ENCODE measurements at regions not wholly inside any gene's neighbourhood (a gene's known extent, or its start where the extent isn't known, plus 50 kb on each side); places are given as distances from the start of the nearest gene placed in this dataset.

DNA sequence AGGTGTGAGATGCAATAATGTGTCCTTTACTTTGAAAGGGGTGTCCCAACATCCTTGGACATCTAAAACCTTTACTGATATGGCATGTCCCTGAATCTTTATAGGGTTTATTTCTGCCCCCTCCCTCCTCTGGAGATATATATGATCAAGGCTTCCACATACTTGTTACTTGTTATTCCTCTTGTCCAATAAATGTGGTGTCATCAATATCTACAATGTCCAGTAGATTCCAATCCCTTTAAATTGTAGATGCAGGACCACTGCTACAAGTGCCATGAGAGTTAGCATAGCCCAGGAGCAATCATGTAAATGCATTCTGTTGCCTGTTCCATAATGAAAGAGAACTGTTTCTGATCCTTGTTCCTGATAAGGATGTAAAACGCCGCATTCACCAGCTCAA, 479.7 kb upstream of the MEIS1 start:
- no peak for DNase-seq (ENCODE audit: low read depth)
- H3K4me3 ChIP-seq (ENCODE audit: low read depth, low read length), result no peak overlapping the region

DNA sequence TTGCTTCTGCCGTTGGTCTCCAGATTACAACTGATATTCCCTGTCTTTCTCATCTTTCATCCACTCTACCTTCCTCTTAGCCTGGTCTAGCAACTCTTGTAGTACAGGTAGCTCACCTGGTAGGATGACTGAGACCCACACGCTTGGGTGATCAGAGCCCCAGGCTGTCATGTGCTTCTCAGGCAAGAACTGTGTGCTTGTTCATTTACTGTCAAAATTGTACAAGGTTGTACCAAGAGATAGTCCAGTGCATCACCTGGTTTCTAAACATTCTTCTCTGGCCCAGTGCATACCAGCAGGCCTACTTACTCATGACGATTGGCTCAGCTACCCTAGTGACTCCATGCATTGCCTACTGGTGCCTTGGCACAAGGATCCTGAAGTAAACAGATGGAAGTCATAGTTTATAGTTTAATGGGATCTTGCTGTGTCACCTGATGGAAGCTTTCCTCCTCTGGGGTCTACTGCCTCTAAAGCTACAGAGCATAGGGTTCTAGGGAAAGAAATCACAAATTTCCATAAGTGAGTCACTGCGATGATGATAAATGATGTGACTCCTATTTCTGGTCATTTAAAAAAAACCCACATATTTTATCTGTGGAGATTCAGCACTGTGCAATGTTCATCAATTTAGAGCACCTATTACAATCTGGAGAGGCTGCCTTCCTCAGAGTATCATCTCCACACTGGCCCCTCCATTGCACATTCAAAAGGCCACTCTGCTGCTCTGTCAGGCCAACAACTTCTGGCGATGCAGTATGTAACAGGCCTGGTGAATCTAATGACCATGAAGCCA, 481.8 kb upstream of the MEIS1 start:
- TF ChIP-seq, protein P1, sequence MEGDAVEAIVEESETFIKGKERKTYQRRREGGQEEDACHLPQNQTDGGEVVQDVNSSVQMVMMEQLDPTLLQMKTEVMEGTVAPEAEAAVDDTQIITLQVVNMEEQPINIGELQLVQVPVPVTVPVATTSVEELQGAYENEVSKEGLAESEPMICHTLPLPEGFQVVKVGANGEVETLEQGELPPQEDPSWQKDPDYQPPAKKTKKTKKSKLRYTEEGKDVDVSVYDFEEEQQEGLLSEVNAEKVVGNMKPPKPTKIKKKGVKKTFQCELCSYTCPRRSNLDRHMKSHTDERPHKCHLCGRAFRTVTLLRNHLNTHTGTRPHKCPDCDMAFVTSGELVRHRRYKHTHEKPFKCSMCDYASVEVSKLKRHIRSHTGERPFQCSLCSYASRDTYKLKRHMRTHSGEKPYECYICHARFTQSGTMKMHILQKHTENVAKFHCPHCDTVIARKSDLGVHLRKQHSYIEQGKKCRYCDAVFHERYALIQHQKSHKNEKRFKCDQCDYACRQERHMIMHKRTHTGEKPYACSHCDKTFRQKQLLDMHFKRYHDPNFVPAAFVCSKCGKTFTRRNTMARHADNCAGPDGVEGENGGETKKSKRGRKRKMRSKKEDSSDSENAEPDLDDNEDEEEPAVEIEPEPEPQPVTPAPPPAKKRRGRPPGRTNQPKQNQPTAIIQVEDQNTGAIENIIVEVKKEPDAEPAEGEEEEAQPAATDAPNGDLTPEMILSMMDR (IDR thresholded peaks at IDR 0.05; ENCODE audit: insufficient read depth, low read length, poor library complexity, severe bottlenecking), result no peak
- Histone ChIP-seq H3K4me3 (ENCODE audit: low read depth, low read length) (no peak overlapping the region), H3K36me3 (ENCODE audit: control insufficient read depth, insufficient read depth, low read length) (no peaks in the 10 kb centered on the region), H3K27me3 (ENCODE audit: control insufficient read depth, insufficient read depth, low read length) (no peaks in the 10 kb centered on the region)
- DNase-seq (ENCODE audit: low read depth), result no peak

More for the DNA sequence above, 479.7 kb upstream of the MEIS1 start:
- TF ChIP-seq, protein P1 (IDR thresholded peaks at IDR 0.05; ENCODE audit: insufficient read depth, low read length, poor library complexity, severe bottlenecking), result no peak
- Histone ChIP-seq H3K27me3 (ENCODE audit: control insufficient read depth, insufficient read depth, low read length) (no peaks in the 10 kb centered on the region), H3K36me3 (ENCODE audit: control insufficient read depth, insufficient read depth, low read length) (no peaks in the 10 kb centered on the region)

DNA sequence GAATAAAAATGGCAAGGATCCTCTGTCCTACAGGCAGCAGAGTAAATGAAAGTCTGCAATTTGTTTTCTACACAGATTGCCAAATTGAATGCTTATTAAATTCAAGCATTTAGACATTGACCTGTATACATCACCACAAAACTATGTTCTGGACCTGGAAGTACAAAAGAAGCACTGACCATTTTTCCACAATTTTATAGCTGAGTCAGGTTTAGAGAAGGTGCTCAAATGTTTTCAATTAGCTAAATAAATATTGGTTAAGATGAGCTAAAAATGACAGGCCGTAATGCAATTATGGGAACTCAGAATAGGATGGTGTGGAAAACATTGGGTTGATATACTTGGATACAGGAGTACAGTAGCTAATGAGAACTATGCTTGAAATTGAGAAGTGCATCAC, 490.7 kb upstream of the MEIS1 start:
- no peak overlapping the region for H3K4me3 ChIP-seq (ENCODE audit: low read depth, low read length)
- H3K36me3 ChIP-seq (ENCODE audit: control insufficient read depth, insufficient read depth, low read length), result no peaks in the 10 kb centered on the region
- TF ChIP-seq, protein P1 (IDR thresholded peaks at IDR 0.05; ENCODE audit: insufficient read depth, low read length, poor library complexity, severe bottlenecking), result no peak
- no peaks in the 10 kb centered on the region for H3K27me3 ChIP-seq (ENCODE audit: control insufficient read depth, insufficient read depth, low read length)
- DNase-seq (ENCODE audit: low read depth), result no peak

DNA sequence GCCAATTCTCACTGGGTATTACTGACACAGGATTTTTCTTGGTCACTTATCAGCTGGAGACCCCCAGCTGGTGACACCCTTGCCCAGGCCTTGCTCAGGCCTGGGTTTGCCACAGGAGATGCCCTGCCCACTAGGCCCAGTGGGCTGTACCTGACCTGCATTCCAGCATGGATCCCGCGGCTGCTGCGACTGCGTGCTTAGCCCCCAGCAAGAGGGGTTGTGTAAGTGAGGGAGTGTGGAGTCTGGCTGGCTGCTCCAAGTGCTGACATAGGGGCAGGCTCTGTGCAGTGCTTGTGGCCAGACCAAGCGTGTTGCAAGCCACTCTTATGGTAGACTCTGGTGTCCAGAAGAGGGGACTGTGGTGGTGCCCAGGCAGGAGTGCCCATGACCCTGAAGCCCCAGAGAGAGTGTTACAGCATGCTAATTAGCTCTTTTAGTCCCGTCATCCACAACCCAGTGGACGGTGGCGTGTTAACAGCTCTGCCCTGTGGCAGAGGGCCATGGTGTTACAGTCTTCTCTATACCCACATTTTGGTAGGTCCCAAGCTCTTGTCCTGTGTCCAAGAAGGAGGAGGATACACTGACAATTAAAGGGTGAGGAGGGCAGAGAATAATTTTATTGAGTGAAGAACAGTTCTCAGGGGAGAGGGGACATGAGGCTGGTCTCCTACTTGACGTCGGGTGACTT, 491.7 kb upstream of the MEIS1 start:
- TF ChIP-seq, protein P1 (IDR thresholded peaks at IDR 0.05; ENCODE audit: insufficient read depth, low read length, poor library complexity, severe bottlenecking), result no peak
- no peaks in the 10 kb centered on the region for H3K36me3 ChIP-seq (ENCODE audit: control insufficient read depth, insufficient read depth, low read length)
- no peak for DNase-seq (ENCODE audit: low read depth)
- no peak overlapping the region for H3K4me3 ChIP-seq (ENCODE audit: low read depth, low read length)
- H3K27me3 ChIP-seq (ENCODE audit: control insufficient read depth, insufficient read depth, low read length), result no peaks in the 10 kb centered on the region

DNA sequence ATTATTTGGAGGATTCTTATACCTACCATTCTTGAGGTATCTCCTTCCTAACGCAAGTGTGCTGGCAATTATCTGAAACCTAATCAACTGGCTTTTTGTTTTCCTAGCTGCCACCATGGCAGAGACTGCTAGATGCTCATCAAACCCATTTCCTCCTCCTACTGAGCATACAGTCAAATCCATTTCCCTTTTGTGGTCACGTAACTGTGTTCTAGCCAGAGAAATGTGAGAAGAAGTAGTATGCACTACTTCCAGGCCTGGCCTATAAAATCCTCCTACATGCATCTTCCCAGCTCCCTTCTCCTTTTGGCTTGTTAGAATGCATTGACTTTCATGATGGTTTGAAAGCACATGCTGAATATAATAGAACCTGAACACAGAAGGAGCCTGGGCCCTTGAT, 494.1 kb upstream of the MEIS1 start:
- no peaks in the 10 kb centered on the region for H3K36me3 ChIP-seq (ENCODE audit: control insufficient read depth, insufficient read depth, low read length)
- DNase-seq (ENCODE audit: low read depth), result no peak
- H3K27me3 ChIP-seq (ENCODE audit: control insufficient read depth, insufficient read depth, low read length), result no peaks in the 10 kb centered on the region
- TF ChIP-seq, protein P1 (IDR thresholded peaks at IDR 0.05; ENCODE audit: insufficient read depth, low read length, poor library complexity, severe bottlenecking), result no peak
- H3K4me3 ChIP-seq (ENCODE audit: low read depth, low read length), result no peak overlapping the region

Data from kidney epithelial cell (primary cell).